Common myeloid progenitor, CD34-positive (primary cell): ENCODE measurements at regions not wholly inside any gene's neighbourhood (a gene's known extent, or its start where the extent isn't known, plus 50 kb on each side); places are given as distances from the start of the nearest gene placed in this dataset.
"Not testable (repeated sequence)": the region's sequence is repeated elsewhere in the genome, so short reads cannot be mapped to it uniquely, and the experiment has no call there.

ENCODE experiments used
- CTCF ChIA-PET: fragments of 350-600 bp; sonication (Branson Sonifier 250); formaldehyde crosslinking; loops from one replicate; lab custom pipeline; 2021; ENCODE audit warnings: antibody characterized with exemption; lab: Charles Lee
- POLR2A ChIA-PET: fragments of 350-600 bp; sonication (Branson Sonifier 250); formaldehyde crosslinking; loops from one replicate; lab custom pipeline; 2021; ENCODE audit warnings: antibody characterized with exemption; lab: Charles Lee
- DNase-seq, 3 donors: peaks; one replicate each; pipeline versions ENCODE4 v3.0.0 to v3.0.0-alpha.2; 2013
- H3K27ac ChIP-seq, 2 experiments: 1 replicate in 1 of 2; 2 replicates in 1 of 2; pipeline ENCODE4 v1.7.0; 2013; ENCODE audit warnings: inconsistent platforms in 2 of 2, low read length in 2 of 2, mild to moderate bottlenecking in 2 of 2, low read depth in 1 of 2, moderate library complexity in 1 of 2; ENCODE audit not compliant: severe bottlenecking in 2 of 2, insufficient read depth in 1 of 2, poor library complexity in 1 of 2
- H3K27me3 ChIP-seq, 5 experiments: replicated peaks in 2 of 5; 1 replicate in 3 of 5; 2 replicates in 2 of 5; pipeline versions ENCODE4 v1.6.1 to v1.7.0; 2013; ENCODE audit warnings: low read length in 4 of 5, mild to moderate bottlenecking in 2 of 5, moderate library complexity in 2 of 5, inconsistent platforms in 1 of 5; ENCODE audit not compliant: insufficient read depth in 5 of 5, control insufficient read depth in 4 of 5
- H3K36me3 ChIP-seq, 4 experiments: 1 replicate in 2 of 4; 2 replicates in 2 of 4; pipeline versions ENCODE4 v1.6.1 to v1.7.0; 2013; ENCODE audit warnings: low read length in 3 of 4, control low read depth in 1 of 4, mild to moderate bottlenecking in 1 of 4; ENCODE audit not compliant: control insufficient read depth in 4 of 4, insufficient read depth in 4 of 4
- H3K4me1 ChIP-seq, 4 experiments: 1 replicate in 3 of 4; 2 replicates in 1 of 4; pipeline versions ENCODE4 v1.6.1 to v1.7.1; 2013; ENCODE audit warnings: low read length in 3 of 4, mild to moderate bottlenecking in 3 of 4, control low read depth in 1 of 4, inconsistent platforms in 1 of 4, moderate library complexity in 1 of 4; ENCODE audit not compliant: control insufficient read depth in 4 of 4, insufficient read depth in 4 of 4; ENCODE audit errors: control extremely low read depth in 1 of 4
- H3K4me3 ChIP-seq, 7 experiments: 1 replicate in 4 of 7; 2 replicates in 3 of 7; pipeline versions ENCODE4 v1.5.1 to v1.7.0; 2013; ENCODE audit warnings: mild to moderate bottlenecking in 7 of 7, low read length in 6 of 7, moderate library complexity in 6 of 7, inconsistent platforms in 2 of 7, low read depth in 2 of 7, control low read depth in 1 of 7; ENCODE audit not compliant: insufficient read depth in 4 of 7, control insufficient read depth in 1 of 7; ENCODE audit errors: extremely low read depth in 1 of 7
- H3K9me3 ChIP-seq, 5 experiments: 1 replicate in 4 of 5; 2 replicates in 1 of 5; pipeline versions ENCODE4 v1.6.1 to v1.7.1; 2013; ENCODE audit warnings: low read length in 4 of 5, mild to moderate bottlenecking in 2 of 5, inconsistent platforms in 1 of 5, low read depth in 1 of 5, moderate library complexity in 1 of 5; ENCODE audit not compliant: control insufficient read depth in 4 of 5, insufficient read depth in 2 of 5; ENCODE audit errors: control extremely low read depth in 1 of 5
- WGBS: methylation state at CpG from one replicate; pipeline ENCODE4 v1.1.5; 2013; ENCODE audit not compliant: insufficient coverage; 5-methylcytosine and 5-hydroxymethylcytosine counted together

- DNase-seq, H3K27me3 ChIP-seq, H3K4me1 ChIP-seq, CTCF ChIA-PET, H3K36me3 ChIP-seq, POLR2A ChIA-PET, H3K9me3 ChIP-seq, H3K4me3 ChIP-seq, H3K27ac ChIP-seq: not testable (repeated sequence)
- 83% methylated on average over 3 of the region's 5 CpGs for WGBS
Measured at GRCh38 chr12:13898387-13898786, 83.0 kb downstream of the GRIN2B start.

DNA sequence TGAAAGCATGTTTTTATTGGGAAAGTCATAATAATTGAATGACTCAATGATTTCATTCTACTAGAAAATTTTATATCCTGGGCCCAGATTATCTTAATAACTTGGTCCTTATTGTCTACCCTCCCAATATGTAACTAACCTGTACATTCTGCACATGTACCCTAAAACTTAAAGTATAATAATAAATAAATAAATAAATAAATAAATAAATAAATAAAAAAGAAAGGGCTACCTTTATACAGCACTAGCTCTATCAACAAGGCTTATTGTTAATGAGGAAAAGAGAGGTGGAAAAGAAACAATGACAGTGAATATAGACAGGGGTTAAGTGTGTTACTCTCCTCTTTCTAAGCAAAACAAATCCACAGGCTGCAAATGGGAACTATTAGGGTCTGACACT, 83.6 kb downstream of the GRIN2B start:
- ChIA-PET CTCF (no interaction called here), POLR2A (no interaction called here)
- no peak for DNase-seq
- no peak overlapping the region for H3K4me3 ChIP-seq
- no peaks in the 10 kb centered on the region for H3K4me1 ChIP-seq
- peaks cover 0 to 5% (median 0%) of the 10 kb centered on the region in 5 experiments for H3K27me3 ChIP-seq
- H3K27ac ChIP-seq = no peak overlapping the region
- peaks cover 0 to 2% (median 0%) of the 10 kb centered on the region in 5 experiments for H3K9me3 ChIP-seq
- no peaks in the 10 kb centered on the region for H3K36me3 ChIP-seq

GRCh38 chr12:13896063-13896626, 85.3 kb downstream of the GRIN2B start:
- H3K4me3 ChIP-seq = no peak overlapping the region
- H3K36me3 ChIP-seq = no peaks in the 10 kb centered on the region
- no peaks in the 10 kb centered on the region for H3K4me1 ChIP-seq
- ChIA-PET CTCF (interaction anchor here (0.5 kb wide), 1 partner anchor 216 kb away, joined by 3 read pairs; no protein-coding TSS in a partner anchor), POLR2A (no interaction called here)
- H3K9me3 ChIP-seq = peaks cover 0 to 2% (median 0%) of the 10 kb centered on the region in 5 experiments
- DNase-seq = no peak
- H3K27me3 ChIP-seq = peaks cover 0 to 5% (median 0%) of the 10 kb centered on the region in 5 experiments
- H3K27ac ChIP-seq = no peak overlapping the region
- 90% methylated on average over 6 of the region's 9 CpGs for WGBS

DNA sequence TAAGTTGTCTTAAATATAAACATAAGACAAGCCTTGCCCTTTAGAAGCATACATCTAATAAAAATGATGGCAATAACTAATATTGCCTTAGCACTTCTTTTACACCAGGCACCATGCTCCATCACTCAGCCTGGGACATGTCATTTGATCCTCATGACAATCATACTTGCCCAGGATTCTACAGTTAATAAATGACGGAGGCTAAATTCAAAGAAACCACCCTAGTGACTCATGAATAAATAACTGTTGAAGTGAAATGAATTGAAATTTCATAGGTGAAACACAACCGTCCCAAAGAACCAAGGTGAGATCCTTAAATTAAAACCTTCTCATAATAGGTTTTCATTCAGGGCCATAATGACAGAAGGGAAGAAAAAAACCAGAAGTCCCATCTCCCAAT, 89.5 kb downstream of the GRIN2B start:
- no peaks in the 10 kb centered on the region for H3K4me1 ChIP-seq

GRCh38 chr12:13890943-13891342, 90.5 kb downstream of the GRIN2B start:
- peaks cover 0 to 10% (median 2%) of the 10 kb centered on the region in 5 experiments for H3K27me3 ChIP-seq
- no peak for DNase-seq
- no peak overlapping the region for H3K27ac ChIP-seq
- H3K36me3 ChIP-seq = no peaks in the 10 kb centered on the region
- ChIA-PET CTCF (interaction anchor here (1.2 kb wide), 1 partner anchor 27 kb away, joined by 3 read pairs; no protein-coding TSS in a partner anchor), POLR2A (no interaction called here)
- no peaks in the 10 kb centered on the region for H3K4me1 ChIP-seq
- no CpG with 5 or more reads among the region's 2 CpGs for WGBS
- H3K4me3 ChIP-seq = no peak overlapping the region
- no peaks in the 10 kb centered on the region for H3K9me3 ChIP-seq

More for the DNA sequence above, 89.5 kb downstream of the GRIN2B start:
- peaks cover 0 to 10% (median 2%) of the 10 kb centered on the region in 5 experiments for H3K27me3 ChIP-seq
- no peaks in the 10 kb centered on the region for H3K36me3 ChIP-seq
- H3K4me3 ChIP-seq = no peak overlapping the region
- DNase-seq = no peak
- POLR2A ChIA-PET = no interaction called here
- no CpG with 5 or more reads among the region's 2 CpGs for WGBS
- CTCF ChIA-PET = no interaction called here
- no peak overlapping the region for H3K27ac ChIP-seq
- H3K9me3 ChIP-seq = peaks cover 0 to 2% (median 0%) of the 10 kb centered on the region in 5 experiments

DNA sequence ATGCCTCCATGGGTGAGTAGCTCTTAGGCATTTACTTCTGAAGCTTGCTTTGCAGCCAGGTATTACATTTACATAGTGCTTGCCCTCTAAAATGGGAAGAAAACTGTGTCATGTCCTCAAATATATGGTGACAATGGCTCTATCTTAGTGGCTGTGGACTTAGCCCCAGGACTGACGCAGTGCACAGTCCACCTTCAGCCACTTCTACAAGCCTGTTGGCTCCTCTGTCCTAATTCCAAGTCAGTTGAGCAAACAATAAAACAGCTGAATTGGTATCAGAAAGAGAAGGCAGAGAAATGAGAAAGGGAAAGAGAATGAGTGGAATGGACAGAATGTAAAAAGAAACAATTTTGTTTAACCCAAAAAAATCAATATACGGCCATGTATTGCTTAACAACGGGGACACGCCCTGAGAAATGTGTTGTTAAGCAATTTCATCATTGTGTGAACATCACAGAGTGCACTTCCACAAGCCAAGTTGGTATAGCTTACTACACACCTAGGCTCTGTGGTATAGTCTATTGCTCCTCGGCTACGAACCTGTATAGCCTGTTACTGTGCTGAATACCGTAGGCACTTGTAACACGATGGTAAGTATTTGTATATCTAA, 93.5 kb downstream of the GRIN2B start:
- Histone ChIP-seq H3K4me3 (no peak overlapping the region), H3K4me1 (no peaks in the 10 kb centered on the region), H3K27me3 (peaks cover 0 to 5% (median 2%) of the 10 kb centered on the region in 5 experiments), H3K36me3 (no peaks in the 10 kb centered on the region), H3K27ac (no peak overlapping the region), H3K9me3 (no peaks in the 10 kb centered on the region)
- ChIA-PET POLR2A (no interaction called here), CTCF (no interaction called here)
- no peak for DNase-seq
- WGBS = 89% methylated on average over 3 of the region's 8 CpGs

- no peak overlapping the region for H3K4me3 ChIP-seq
- no peaks in the 10 kb centered on the region for H3K4me1 ChIP-seq
- H3K36me3 ChIP-seq = no peaks in the 10 kb centered on the region
- CTCF ChIA-PET = no interaction called here
- no peak overlapping the region for H3K27ac ChIP-seq
- no peaks in the 10 kb centered on the region for H3K9me3 ChIP-seq
- H3K27me3 ChIP-seq = no peaks in the 10 kb centered on the region
- DNase-seq = no peak
- 100% methylated on average over 1 of the region's 4 CpGs for WGBS
- POLR2A ChIA-PET = no interaction called here
Measured at GRCh38 chr12:13882176-13882575, 99.2 kb downstream of the GRIN2B start.
